HCT116 (cell line): ENCODE measurements at regions not wholly inside any gene's neighbourhood (a gene's known extent, or its start where the extent isn't known, plus 50 kb on each side); places are given as distances from the start of the nearest gene placed in this dataset.

ENCODE experiments used
- ATAC-seq: fragments of 200-7000 bp; cut with Tn5 transposase; 2 replicates; pipeline ENCODE4 v1.9.1; 2020; ENCODE audit warnings: mild to moderate bottlenecking, moderate library complexity
- BruUV-seq: library from RNA; stranded (reverse); fragments of 400-500 nt; replicated peaks from 2 replicates; lab custom pipeline; 2021; lab: Mats Ljungman, UMichigan
- CTCF ChIA-PET: fragments of 300-600 bp; sonication (Branson Sonifier 250); formaldehyde crosslinking; loops from one replicate; lab custom pipeline; 2021; ENCODE audit warnings: antibody characterized with exemption; lab: Charles Lee
- POLR2A ChIA-PET: fragments of 300-600, 350-600 bp; sonication (Branson Sonifier 250); formaldehyde crosslinking; loops from one replicate; lab custom pipeline; 2021; ENCODE audit warnings: antibody characterized with exemption; lab: Charles Lee
- RAD21 ChIA-PET, 2 experiments: fragments of 300-600 bp; sonication (Branson Sonifier 250); formaldehyde crosslinking; loops; one replicate each; lab custom pipeline; 2023; ENCODE audit warnings: low total read pairs in 2 of 2; ENCODE audit not compliant: uncharacterized antibody in 2 of 2, unreplicated experiment in 2 of 2, low non-redundant PET in 1 of 2; lab: Charles Lee
- DNase-seq: peaks from one replicate; pipeline ENCODE4 v3.0.0-alpha.2; 2010; ENCODE audit warnings: low read depth, low spot score
- H2AFZ ChIP-seq: fragments of 200-600 bp; shearing (Covaris generic), sonication (generic); 2 replicates; pipeline ENCODE4 v1.6.1; 2017; ENCODE audit warnings: low read depth, mixed run types, mixed read lengths, antibody characterized with exemption, low read length; ENCODE audit not compliant: poor library complexity, severe bottlenecking
- H3K27ac ChIP-seq: 2 replicates; pipeline ENCODE4 v1.5.1; 2012; ENCODE audit warnings: low read depth, low read length
- H3K27me3 ChIP-seq: fragments of 200-600 bp; sonication (generic); 2 replicates; pipeline ENCODE4 v1.6.1; 2016; ENCODE audit warnings: mixed run types, low read length, mixed read lengths; ENCODE audit not compliant: insufficient read depth
- H3K36me3 ChIP-seq, 2 experiments: fragments of 200-500 bp in 1 of 2; fragments of 200-600 bp in 1 of 2; sonication (Bioruptor generic) in 1 of 2; sonication (generic) in 1 of 2; 2 replicates each; pipeline versions ENCODE4 v1.5.1 to v1.6.1; 2014 to 2016; ENCODE audit warnings: low read length in 2 of 2, inconsistent platforms in 1 of 2, mixed read lengths in 1 of 2, mixed run types in 1 of 2; ENCODE audit not compliant: insufficient read depth in 2 of 2, control insufficient read depth in 1 of 2
- H3K4me1 ChIP-seq, 2 experiments: fragments of 200-600 bp in 1 of 2; sonication (generic) in 1 of 2; 2 replicates each; pipeline versions ENCODE4 v1.5.1 to v1.6.1; 2012 to 2017; ENCODE audit warnings: low read length in 2 of 2, inconsistent platforms in 1 of 2, mild to moderate bottlenecking in 1 of 2, mixed read lengths in 1 of 2, mixed run types in 1 of 2, moderate library complexity in 1 of 2; ENCODE audit not compliant: insufficient read depth in 2 of 2, control insufficient read depth in 1 of 2
- H3K4me2 ChIP-seq: fragments of 200-600 bp; sonication (generic); 2 replicates; pipeline ENCODE4 v1.6.1; 2017; ENCODE audit warnings: mixed run types, low read length, mixed read lengths
- H3K4me3 ChIP-seq, 2 experiments: fragments of 200-600 bp in 1 of 2; sonication (generic) in 1 of 2; replicated peaks in 1 of 2; 2 replicates each; pipeline ENCODE4 v1.5.1; 2011 to 2016; ENCODE audit warnings: low read length in 2 of 2, control low read depth in 1 of 2, low read depth in 1 of 2, mild to moderate bottlenecking in 1 of 2, mixed read lengths in 1 of 2, mixed run types in 1 of 2
- H3K79me2 ChIP-seq: fragments of 200-600 bp; sonication (generic); 2 replicates; pipeline ENCODE4 v1.6.1; 2017; ENCODE audit warnings: mild to moderate bottlenecking, mixed run types, low read length, moderate library complexity, mixed read lengths; ENCODE audit not compliant: insufficient read depth
- H3K9ac ChIP-seq: fragments of 200-600 bp; sonication (generic); 2 replicates; pipeline ENCODE4 v1.6.1; 2016; ENCODE audit warnings: low read length, mixed read lengths
- H3K9me2 ChIP-seq: fragments of 200-600 bp; sonication (generic), shearing (Covaris generic); 2 replicates; pipeline ENCODE4 v1.6.1; 2017; ENCODE audit warnings: mixed run types, mild to moderate bottlenecking, moderate library complexity; ENCODE audit not compliant: insufficient read depth
- H3K9me3 ChIP-seq, 2 experiments: fragments of 200-500 bp in 1 of 2; fragments of 200-600 bp in 1 of 2; sonication (Bioruptor generic) in 1 of 2; sonication (generic) in 1 of 2; 2 replicates each; pipeline ENCODE4 v1.6.1; 2014 to 2017; ENCODE audit warnings: low read length in 2 of 2, mixed read lengths in 2 of 2, inconsistent platforms in 1 of 2, low read depth in 1 of 2, mild to moderate bottlenecking in 1 of 2, mixed run types in 1 of 2, moderate library complexity in 1 of 2; ENCODE audit not compliant: control insufficient read depth in 1 of 2, insufficient read depth in 1 of 2
- H4K20me1 ChIP-seq: fragments of 200-600 bp; sonication (generic), shearing (Covaris generic); 2 replicates; pipeline ENCODE4 v1.6.1; 2017; ENCODE audit warnings: mixed run types, mild to moderate bottlenecking, moderate library complexity; ENCODE audit not compliant: insufficient read depth
- CTCF ChIP-seq, 3 experiments: fragments of 200-600 bp in 1 of 3; sonication (generic) in 1 of 3; IDR thresholded peaks in 2 of 3; conservative IDR thresholded peaks in 1 of 3; 2 replicates each; pipeline ENCODE4 v1.5.1; 2012 to 2017; ENCODE audit warnings: low read depth in 2 of 3, low read length in 2 of 3, antibody characterized with exemption in 1 of 3, borderline replicate concordance in 1 of 3, control low read depth in 1 of 3, mild to moderate bottlenecking in 1 of 3, mixed read lengths in 1 of 3, mixed run types in 1 of 3, moderate library complexity in 1 of 3; ENCODE audit not compliant: insufficient read depth in 1 of 3
- EGR1 ChIP-seq: IDR thresholded peaks from 2 replicates; pipeline ENCODE4 v1.6.1; 2012; ENCODE audit warnings: low read depth
- EZH2phosphoT487 ChIP-seq: fragments of 200-600 bp; IDR thresholded peaks from 2 replicates; pipeline ENCODE4 v1.6.1; 2018; ENCODE audit warnings: antibody characterized with exemption, borderline replicate concordance
- RAD21 ChIP-seq: IDR thresholded peaks from 2 replicates; pipeline ENCODE4 v1.6.1; 2012; ENCODE audit warnings: low read depth, mild to moderate bottlenecking
- YY1 ChIP-seq: IDR thresholded peaks from 2 replicates; pipeline ENCODE4 v1.6.1; 2011; ENCODE audit warnings: low read length, low read depth, moderate library complexity, mild to moderate bottlenecking; ENCODE audit not compliant: insufficient replicate concordance; ENCODE audit errors: extremely low read depth
- ZFX ChIP-seq: fragments of 450-650 bp; IDR thresholded peaks from 2 replicates; pipeline ENCODE4 v1.6.1; 2017
- intact Hi-C: fragments of 100-400 bp; cut with micrococcal nuclease; formaldehyde crosslinking; loops from 2 replicates; pipeline ENCODE4 v1.10.0; 2022
- TF ChIP-seq, protein P1 (sequence below): IDR thresholded peaks from 2 replicates; pipeline ENCODE4 v1.6.1; 2012

DNA sequence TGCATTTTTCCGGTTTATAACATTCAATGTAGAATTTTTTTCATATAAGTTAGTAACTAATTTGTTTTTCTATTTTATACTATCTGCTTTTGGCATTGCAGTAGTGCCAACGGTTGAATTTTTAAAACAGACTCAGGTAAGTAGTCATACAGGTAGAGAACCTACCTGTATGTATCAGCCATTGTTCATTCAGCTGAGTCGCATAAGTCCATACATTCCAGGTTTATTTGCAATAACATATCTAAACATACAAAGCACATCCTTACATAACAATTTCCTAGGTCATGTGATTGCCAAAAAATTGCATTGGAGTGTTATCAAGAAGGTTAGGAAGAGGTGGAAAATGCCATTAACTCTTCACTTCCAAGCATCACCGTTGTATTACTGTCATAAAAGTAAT is 1059.3 kb upstream of the CNTN5 start:
- H3K4me1 ChIP-seq = no peaks in the 10 kb centered on the region
- CTCF ChIA-PET = no interaction called here
- no peak for TF ChIP-seq YY1
- TF ChIP-seq EZH2phosphoT487 = no peak
- TF ChIP-seq, protein P1, sequence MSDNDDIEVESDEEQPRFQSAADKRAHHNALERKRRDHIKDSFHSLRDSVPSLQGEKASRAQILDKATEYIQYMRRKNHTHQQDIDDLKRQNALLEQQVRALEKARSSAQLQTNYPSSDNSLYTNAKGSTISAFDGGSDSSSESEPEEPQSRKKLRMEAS = no peak
- no peak for TF ChIP-seq EGR1
- TF ChIP-seq RAD21 = no peak
- no peak for TF ChIP-seq CTCF (IDR thresholded peaks at IDR 0.05 in 2 of 3, conservative IDR thresholded peaks at IDR 0.05 in 1 of 3; ENCODE audit: borderline replicate concordance in 1 of 3, insufficient read depth in 1 of 3, low read depth in 2 of 3, low read length in 2 of 3)
- no TSS peak for BruUV-seq
- no peaks in the 10 kb centered on the region for H4K20me1 ChIP-seq
- H3K4me2 ChIP-seq = no peak overlapping the region
- H3K4me3 ChIP-seq = no peak overlapping the region
- no peaks in the 10 kb centered on the region for H3K36me3 ChIP-seq
- no peak for DNase-seq
- H3K9ac ChIP-seq = no peak overlapping the region
- peaks cover 3 to 16% of the 10 kb centered on the region in 2 experiments; a peak in 3 of 4 replicates for H3K9me3 ChIP-seq
- intact Hi-C loops = no loop called here
- no peak overlapping the region for H2AFZ ChIP-seq
- H3K27me3 ChIP-seq = no peaks in the 10 kb centered on the region
- no peaks in the 10 kb centered on the region for H3K79me2 ChIP-seq
- no peak overlapping the region for H3K27ac ChIP-seq
- RAD21 ChIA-PET = no interaction called here
- POLR2A ChIA-PET = no interaction called here
- ATAC-seq = no peak
- H3K9me2 ChIP-seq = no peaks in the 10 kb centered on the region

GRCh38 chr11:97962758-97963157 is 1058.0 kb upstream of the CNTN5 start:
- no peaks in the 10 kb centered on the region for H3K79me2 ChIP-seq
- RAD21 ChIA-PET = no interaction called here
- no peak for TF ChIP-seq ZFX
- TF ChIP-seq, all 23 proteins: peak for 0
- Histone ChIP-seq H2AFZ (no peak overlapping the region), H3K9me2 (no peaks in the 10 kb centered on the region), H4K20me1 (no peaks in the 10 kb centered on the region), H3K27ac (no peak overlapping the region), H3K4me1 (no peaks in the 10 kb centered on the region), H3K9me3 (peaks cover 3 to 14% of the 10 kb centered on the region in 2 experiments; a peak in 3 of 4 replicates), H3K4me3 (no peak overlapping the region), H3K4me2 (no peak overlapping the region), H3K9ac (no peak overlapping the region), H3K36me3 (no peaks in the 10 kb centered on the region), H3K27me3 (no peaks in the 10 kb centered on the region)
- DNase-seq = no peak
- no TSS peak for BruUV-seq
- ATAC-seq = no peak
- ChIA-PET POLR2A (no interaction called here), CTCF (no interaction called here)
- intact Hi-C loops = no loop called here
